HCT116 (cell line): ENCODE measurements at regions not wholly inside any gene's neighbourhood (a gene's known extent, or its start where the extent isn't known, plus 50 kb on each side); places are given as distances from the start of the nearest gene placed in this dataset.
"Not testable (repeated sequence)": the region's sequence is repeated elsewhere in the genome, so short reads cannot be mapped to it uniquely, and the experiment has no call there.

Experiments
- EZH2 ChIP-seq: fragments of 200-600 bp; sonication (generic); IDR thresholded peaks from 2 replicates; pipeline ENCODE4 v1.6.1; 2017; ENCODE audit warnings: antibody characterized with exemption, mixed run types
- EZH2phosphoT487 ChIP-seq: fragments of 200-600 bp; IDR thresholded peaks from 2 replicates; pipeline ENCODE4 v1.6.1; 2018; ENCODE audit warnings: antibody characterized with exemption, borderline replicate concordance
- POLR2A ChIP-seq: IDR thresholded peaks from 2 replicates; pipeline ENCODE4 v1.7.0; 2011; ENCODE audit warnings: borderline replicate concordance; ENCODE audit not compliant: insufficient read depth, insufficient read length; ENCODE audit errors: extremely low read depth
- POLR2AphosphoS5 ChIP-seq: IDR thresholded peaks from 2 replicates; pipeline ENCODE4 v1.6.1; 2011; ENCODE audit warnings: mild to moderate bottlenecking, low read depth, low read length, moderate library complexity
- SIN3A ChIP-seq: IDR thresholded peaks from 2 replicates; pipeline ENCODE4 v1.6.1; 2012; ENCODE audit warnings: low read depth
- SP1 ChIP-seq: IDR thresholded peaks from 2 replicates; pipeline ENCODE4 v1.6.1; 2012; ENCODE audit warnings: low read depth
- SRF ChIP-seq: IDR thresholded peaks from 2 replicates; pipeline ENCODE4 v1.6.1; 2012; ENCODE audit warnings: low read depth
- ZNF274 ChIP-seq: fragments of 200-500 bp; sonication (Bioruptor generic); IDR thresholded peaks from 2 replicates; pipeline ENCODE4 v1.6.1; 2014; ENCODE audit warnings: mild to moderate bottlenecking, low read depth, low read length, inconsistent platforms
- TF ChIP-seq, protein P1 (sequence below): IDR thresholded peaks from 2 replicates; pipeline ENCODE4 v1.6.1; 2011; ENCODE audit warnings: mild to moderate bottlenecking, low read length, moderate library complexity; ENCODE audit not compliant: insufficient replicate concordance; ENCODE audit errors: extremely low read depth
- TF ChIP-seq, protein P2 (sequence below): IDR thresholded peaks from 2 replicates; pipeline ENCODE4 v1.6.1; 2012
- TF ChIP-seq, protein P3 (sequence below), 3 experiments: fragments of 200-600 bp in 1 of 3; sonication (generic) in 1 of 3; IDR thresholded peaks in 2 of 3; conservative IDR thresholded peaks in 1 of 3; 2 replicates each; pipeline ENCODE4 v1.5.1; 2012 to 2017; ENCODE audit warnings: low read depth in 2 of 3, low read length in 2 of 3, antibody characterized with exemption in 1 of 3, borderline replicate concordance in 1 of 3, control low read depth in 1 of 3, mild to moderate bottlenecking in 1 of 3, mixed read lengths in 1 of 3, mixed run types in 1 of 3, moderate library complexity in 1 of 3; ENCODE audit not compliant: insufficient read depth in 1 of 3
- TF ChIP-seq, protein P4 (sequence below): IDR thresholded peaks from 2 replicates; pipeline ENCODE4 v1.6.1; 2012; ENCODE audit warnings: low read depth
- TF ChIP-seq, protein P5 (sequence below): IDR thresholded peaks from 2 replicates; pipeline ENCODE4 v1.6.1; 2012

DNA sequence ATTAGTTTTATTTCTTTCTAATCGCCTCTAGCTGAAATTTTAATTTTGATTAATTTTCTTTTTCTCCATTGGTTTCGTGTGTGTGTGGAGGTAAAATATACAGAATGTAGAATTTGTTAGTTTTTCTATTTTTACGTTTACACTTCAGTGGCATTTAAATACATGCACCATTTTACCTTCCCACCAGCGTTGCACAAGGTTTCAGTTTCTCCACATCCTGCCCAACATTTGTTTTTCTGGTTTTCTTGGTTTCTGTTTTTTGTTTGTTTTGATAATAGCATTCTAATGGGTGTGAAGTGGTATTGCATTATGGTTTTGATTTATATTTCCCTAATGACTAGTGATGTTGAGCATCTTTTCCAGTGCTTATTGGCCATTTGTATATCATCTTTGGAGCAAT, 871.4 kb upstream of the DEFB115 start:
- not testable (repeated sequence) for TF ChIP-seq EZH2, EZH2phosphoT487, POLR2A, POLR2AphosphoS5, SRF, ZNF274, SIN3A, SP1
- TF ChIP-seq, protein P1, sequence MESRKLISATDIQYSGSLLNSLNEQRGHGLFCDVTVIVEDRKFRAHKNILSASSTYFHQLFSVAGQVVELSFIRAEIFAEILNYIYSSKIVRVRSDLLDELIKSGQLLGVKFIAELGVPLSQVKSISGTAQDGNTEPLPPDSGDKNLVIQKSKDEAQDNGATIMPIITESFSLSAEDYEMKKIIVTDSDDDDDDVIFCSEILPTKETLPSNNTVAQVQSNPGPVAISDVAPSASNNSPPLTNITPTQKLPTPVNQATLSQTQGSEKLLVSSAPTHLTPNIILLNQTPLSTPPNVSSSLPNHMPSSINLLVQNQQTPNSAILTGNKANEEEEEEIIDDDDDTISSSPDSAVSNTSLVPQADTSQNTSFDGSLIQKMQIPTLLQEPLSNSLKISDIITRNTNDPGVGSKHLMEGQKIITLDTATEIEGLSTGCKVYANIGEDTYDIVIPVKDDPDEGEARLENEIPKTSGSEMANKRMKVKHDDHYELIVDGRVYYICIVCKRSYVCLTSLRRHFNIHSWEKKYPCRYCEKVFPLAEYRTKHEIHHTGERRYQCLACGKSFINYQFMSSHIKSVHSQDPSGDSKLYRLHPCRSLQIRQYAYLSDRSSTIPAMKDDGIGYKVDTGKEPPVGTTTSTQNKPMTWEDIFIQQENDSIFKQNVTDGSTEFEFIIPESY: not testable (repeated sequence)
- TF ChIP-seq, protein P2, sequence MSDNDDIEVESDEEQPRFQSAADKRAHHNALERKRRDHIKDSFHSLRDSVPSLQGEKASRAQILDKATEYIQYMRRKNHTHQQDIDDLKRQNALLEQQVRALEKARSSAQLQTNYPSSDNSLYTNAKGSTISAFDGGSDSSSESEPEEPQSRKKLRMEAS: not testable (repeated sequence)
- TF ChIP-seq, protein P3, sequence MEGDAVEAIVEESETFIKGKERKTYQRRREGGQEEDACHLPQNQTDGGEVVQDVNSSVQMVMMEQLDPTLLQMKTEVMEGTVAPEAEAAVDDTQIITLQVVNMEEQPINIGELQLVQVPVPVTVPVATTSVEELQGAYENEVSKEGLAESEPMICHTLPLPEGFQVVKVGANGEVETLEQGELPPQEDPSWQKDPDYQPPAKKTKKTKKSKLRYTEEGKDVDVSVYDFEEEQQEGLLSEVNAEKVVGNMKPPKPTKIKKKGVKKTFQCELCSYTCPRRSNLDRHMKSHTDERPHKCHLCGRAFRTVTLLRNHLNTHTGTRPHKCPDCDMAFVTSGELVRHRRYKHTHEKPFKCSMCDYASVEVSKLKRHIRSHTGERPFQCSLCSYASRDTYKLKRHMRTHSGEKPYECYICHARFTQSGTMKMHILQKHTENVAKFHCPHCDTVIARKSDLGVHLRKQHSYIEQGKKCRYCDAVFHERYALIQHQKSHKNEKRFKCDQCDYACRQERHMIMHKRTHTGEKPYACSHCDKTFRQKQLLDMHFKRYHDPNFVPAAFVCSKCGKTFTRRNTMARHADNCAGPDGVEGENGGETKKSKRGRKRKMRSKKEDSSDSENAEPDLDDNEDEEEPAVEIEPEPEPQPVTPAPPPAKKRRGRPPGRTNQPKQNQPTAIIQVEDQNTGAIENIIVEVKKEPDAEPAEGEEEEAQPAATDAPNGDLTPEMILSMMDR (IDR thresholded peaks at IDR 0.05 in 2 of 3, conservative IDR thresholded peaks at IDR 0.05 in 1 of 3; ENCODE audit: borderline replicate concordance in 1 of 3, insufficient read depth in 1 of 3, low read depth in 2 of 3, low read length in 2 of 3): not testable (repeated sequence)
- TF ChIP-seq, protein P4, sequence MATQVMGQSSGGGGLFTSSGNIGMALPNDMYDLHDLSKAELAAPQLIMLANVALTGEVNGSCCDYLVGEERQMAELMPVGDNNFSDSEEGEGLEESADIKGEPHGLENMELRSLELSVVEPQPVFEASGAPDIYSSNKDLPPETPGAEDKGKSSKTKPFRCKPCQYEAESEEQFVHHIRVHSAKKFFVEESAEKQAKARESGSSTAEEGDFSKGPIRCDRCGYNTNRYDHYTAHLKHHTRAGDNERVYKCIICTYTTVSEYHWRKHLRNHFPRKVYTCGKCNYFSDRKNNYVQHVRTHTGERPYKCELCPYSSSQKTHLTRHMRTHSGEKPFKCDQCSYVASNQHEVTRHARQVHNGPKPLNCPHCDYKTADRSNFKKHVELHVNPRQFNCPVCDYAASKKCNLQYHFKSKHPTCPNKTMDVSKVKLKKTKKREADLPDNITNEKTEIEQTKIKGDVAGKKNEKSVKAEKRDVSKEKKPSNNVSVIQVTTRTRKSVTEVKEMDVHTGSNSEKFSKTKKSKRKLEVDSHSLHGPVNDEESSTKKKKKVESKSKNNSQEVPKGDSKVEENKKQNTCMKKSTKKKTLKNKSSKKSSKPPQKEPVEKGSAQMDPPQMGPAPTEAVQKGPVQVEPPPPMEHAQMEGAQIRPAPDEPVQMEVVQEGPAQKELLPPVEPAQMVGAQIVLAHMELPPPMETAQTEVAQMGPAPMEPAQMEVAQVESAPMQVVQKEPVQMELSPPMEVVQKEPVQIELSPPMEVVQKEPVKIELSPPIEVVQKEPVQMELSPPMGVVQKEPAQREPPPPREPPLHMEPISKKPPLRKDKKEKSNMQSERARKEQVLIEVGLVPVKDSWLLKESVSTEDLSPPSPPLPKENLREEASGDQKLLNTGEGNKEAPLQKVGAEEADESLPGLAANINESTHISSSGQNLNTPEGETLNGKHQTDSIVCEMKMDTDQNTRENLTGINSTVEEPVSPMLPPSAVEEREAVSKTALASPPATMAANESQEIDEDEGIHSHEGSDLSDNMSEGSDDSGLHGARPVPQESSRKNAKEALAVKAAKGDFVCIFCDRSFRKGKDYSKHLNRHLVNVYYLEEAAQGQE: not testable (repeated sequence)
- TF ChIP-seq, protein P5, sequence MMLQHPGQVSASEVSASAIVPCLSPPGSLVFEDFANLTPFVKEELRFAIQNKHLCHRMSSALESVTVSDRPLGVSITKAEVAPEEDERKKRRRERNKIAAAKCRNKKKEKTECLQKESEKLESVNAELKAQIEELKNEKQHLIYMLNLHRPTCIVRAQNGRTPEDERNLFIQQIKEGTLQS: not testable (repeated sequence)
